Astrocyte (in vitro differentiated cells and primary cell): ENCODE measurements at regions not wholly inside any gene's neighbourhood (a gene's known extent, or its start where the extent isn't known, plus 50 kb on each side); places are given as distances from the start of the nearest gene placed in this dataset.

Experiments used
- DNase-seq: peaks from one replicate; pipeline ENCODE4 v3.0.0-alpha.2; 2010; ENCODE audit warnings: low read depth
- FAIRE-seq: peaks from 2 replicates; lab custom pipeline; 2011; peaks lifted over from hg19 to GRCh38; lab: Jason Lieb, UNC
- H2AFZ ChIP-seq: 2 replicates; pipeline ENCODE4 v1.6.0; 2012; ENCODE audit warnings: low read depth, low read length, inconsistent platforms
- H3K27ac ChIP-seq: 2 replicates; pipeline ENCODE4 v1.5.1; 2011; ENCODE audit warnings: low read depth, low read length, inconsistent platforms
- H3K27me3 ChIP-seq: 2 replicates; pipeline ENCODE4 v1.6.0; 2011; ENCODE audit warnings: low read length, inconsistent platforms; ENCODE audit not compliant: insufficient read depth
- H3K36me3 ChIP-seq: 2 replicates; pipeline ENCODE4 v1.5.1; 2011; ENCODE audit warnings: low read length, inconsistent platforms; ENCODE audit not compliant: insufficient read depth
- H3K4me1 ChIP-seq: 2 replicates; pipeline ENCODE4 v1.5.1; 2011; ENCODE audit warnings: low read length, inconsistent platforms; ENCODE audit not compliant: insufficient read depth
- H3K4me2 ChIP-seq: 2 replicates; pipeline ENCODE4 v1.6.0; 2012; ENCODE audit warnings: low read length, inconsistent platforms
- H3K4me3 ChIP-seq: 2 replicates; pipeline ENCODE4 v1.5.1; 2011; ENCODE audit warnings: low read depth, mild to moderate bottlenecking, low read length, inconsistent platforms; ENCODE audit not compliant: insufficient read depth
- H3K79me2 ChIP-seq: 2 replicates; pipeline ENCODE4 v1.6.0; 2012; ENCODE audit warnings: mild to moderate bottlenecking, low read length, inconsistent platforms; ENCODE audit not compliant: insufficient read depth
- H3K9ac ChIP-seq: 2 replicates; pipeline ENCODE4 v1.6.0; 2012; ENCODE audit warnings: mild to moderate bottlenecking, low read length, inconsistent platforms
- H3K9me3 ChIP-seq: 2 replicates; pipeline ENCODE4 v1.5.1; 2012; ENCODE audit warnings: low read depth, mild to moderate bottlenecking, low read length, inconsistent platforms; ENCODE audit not compliant: insufficient read depth
- H4K20me1 ChIP-seq: 2 replicates; pipeline ENCODE4 v1.6.0; 2012; ENCODE audit warnings: low read length, inconsistent platforms; ENCODE audit not compliant: insufficient read depth
- H3K27ac Mint-ChIP-seq: one replicate; pipeline ENCODE4 v1.8.0; 2021; ENCODE audit warnings: mild to moderate bottlenecking, mixed read lengths; ENCODE audit not compliant: unreplicated experiment
- H3K27me3 Mint-ChIP-seq: one replicate; pipeline ENCODE4 v1.8.0; 2021; ENCODE audit warnings: low read depth, mixed read lengths; ENCODE audit not compliant: unreplicated experiment
- H3K36me3 Mint-ChIP-seq: one replicate; pipeline ENCODE4 v1.8.0; 2021; ENCODE audit warnings: low read depth, mixed read lengths; ENCODE audit not compliant: unreplicated experiment
- H3K4me1 Mint-ChIP-seq: one replicate; pipeline ENCODE4 v1.8.0; 2021; ENCODE audit warnings: low read depth, mixed read lengths; ENCODE audit not compliant: unreplicated experiment
- H3K4me3 Mint-ChIP-seq: one replicate; pipeline ENCODE4 v1.8.0; 2021; ENCODE audit warnings: mild to moderate bottlenecking, moderate library complexity, mixed read lengths; ENCODE audit not compliant: unreplicated experiment
- H3K9me3 Mint-ChIP-seq: one replicate; pipeline ENCODE4 v1.8.0; 2021; ENCODE audit warnings: mild to moderate bottlenecking, mixed read lengths; ENCODE audit not compliant: unreplicated experiment
- CTCF ChIP-seq: IDR thresholded peaks from 2 replicates; pipeline ENCODE4 v1.5.1; 2011; ENCODE audit warnings: low read depth, mild to moderate bottlenecking, inconsistent platforms, low read length, moderate library complexity; ENCODE audit not compliant: insufficient read depth
- EZH2 ChIP-seq: IDR thresholded peaks from 2 replicates; pipeline ENCODE4 v1.6.1; 2012; ENCODE audit warnings: mild to moderate bottlenecking, low read length, inconsistent platforms; ENCODE audit not compliant: insufficient read depth

DNA sequence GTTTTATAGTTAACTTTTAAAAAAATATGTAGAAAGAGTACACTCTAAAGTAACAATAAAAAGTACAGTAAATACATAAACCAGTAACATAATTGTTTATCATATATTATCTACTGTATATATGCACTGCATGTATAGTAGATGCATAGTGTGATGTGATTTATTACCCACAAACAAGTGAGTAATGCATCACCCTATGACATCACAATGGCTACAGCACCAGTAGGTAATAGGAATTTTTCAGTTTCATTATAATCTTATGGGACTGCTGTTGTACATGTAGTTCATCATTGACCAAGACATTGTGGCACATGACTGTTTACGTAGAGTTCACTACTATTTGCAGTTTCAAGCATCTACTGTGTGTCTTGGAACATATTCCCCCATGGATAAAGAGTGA is 1047.2 kb downstream of the ROBO2 start:
- no peak overlapping the region for H3K27ac Mint-ChIP-seq

GRCh38 chr3:78088006-78088405 is 1048.1 kb downstream of the ROBO2 start:
- DNase-seq (no peak), FAIRE-seq (no peak)
- Histone ChIP-seq H3K4me3 (no peak overlapping the region), H3K36me3 (no peaks in the 10 kb centered on the region), H3K9me3 (no peaks in the 10 kb centered on the region), H4K20me1 (no peaks in the 10 kb centered on the region), H3K9ac (no peak overlapping the region), H3K79me2 (no peaks in the 10 kb centered on the region), H2AFZ (no peak overlapping the region), H3K27me3 (no peaks in the 10 kb centered on the region), H3K4me2 (no peak overlapping the region), H3K27ac (no peak overlapping the region), H3K4me1 (no peaks in the 10 kb centered on the region)
- Mint-ChIP-seq H3K36me3 (no peaks in the 10 kb centered on the region), H3K4me3 (no peak overlapping the region), H3K4me1 (no peaks in the 10 kb centered on the region), H3K9me3 (peaks cover 4% of the 10 kb centered on the region), H3K27me3 (no peaks in the 10 kb centered on the region), H3K27ac (no peak overlapping the region)
- TF ChIP-seq EZH2 (no peak), CTCF (no peak)

More for the DNA sequence above, 1047.2 kb downstream of the ROBO2 start:
- Mint-ChIP-seq H3K4me3 (no peak overlapping the region), H3K36me3 (no peaks in the 10 kb centered on the region), H3K9me3 (peaks cover 2% of the 10 kb centered on the region), H3K27me3 (no peaks in the 10 kb centered on the region), H3K4me1 (no peaks in the 10 kb centered on the region)
- H3K9ac ChIP-seq, result no peak overlapping the region
- TF ChIP-seq CTCF, result no peak
- TF ChIP-seq EZH2, result no peak
- H4K20me1 ChIP-seq, result no peaks in the 10 kb centered on the region
- H3K79me2 ChIP-seq, result no peaks in the 10 kb centered on the region
- H3K9me3 ChIP-seq, result no peaks in the 10 kb centered on the region
- no peak for FAIRE-seq
- H3K36me3 ChIP-seq, result no peaks in the 10 kb centered on the region
- H3K27me3 ChIP-seq, result no peaks in the 10 kb centered on the region
- H3K4me1 ChIP-seq, result no peaks in the 10 kb centered on the region
- H3K27ac ChIP-seq, result no peak overlapping the region
- H3K4me3 ChIP-seq, result no peak overlapping the region
- H3K4me2 ChIP-seq, result no peak overlapping the region
- DNase-seq, result no peak
- H2AFZ ChIP-seq, result no peak overlapping the region

- Mint-ChIP-seq H3K9me3 (peaks cover 4% of the 10 kb centered on the region), H3K27me3 (no peaks in the 10 kb centered on the region), H3K27ac (no peak overlapping the region), H3K4me3 (no peak overlapping the region), H3K4me1 (no peaks in the 10 kb centered on the region), H3K36me3 (no peaks in the 10 kb centered on the region)
- Histone ChIP-seq H3K4me1 (no peaks in the 10 kb centered on the region), H3K9me3 (no peaks in the 10 kb centered on the region), H3K9ac (no peak overlapping the region), H3K4me2 (no peak overlapping the region), H3K79me2 (no peaks in the 10 kb centered on the region), H3K27ac (no peak overlapping the region), H3K27me3 (no peaks in the 10 kb centered on the region), H2AFZ (no peak overlapping the region), H3K36me3 (no peaks in the 10 kb centered on the region), H4K20me1 (no peaks in the 10 kb centered on the region), H3K4me3 (no peak overlapping the region)
- no peak for FAIRE-seq
- no peak for DNase-seq
- TF ChIP-seq EZH2 (no peak), CTCF (no peak)
These were observed 1050.5 kb downstream of the ROBO2 start for GRCh38 chr3:78090382-78090781.
